Keratinocyte (primary cell): ENCODE measurements at regions not wholly inside any gene's neighbourhood (a gene's known extent, or its start where the extent isn't known, plus 50 kb on each side); places are given as distances from the start of the nearest gene placed in this dataset.
A peak's percentile ranks its signal among the peaks of the same experiment; 100 is the strongest.

ENCODE experiments used
- DNase-seq: peaks from one replicate; pipeline ENCODE4 v3.0.0-alpha.2; 2011; ENCODE audit warnings: low read depth, missing footprints, low spot score
- FAIRE-seq: peaks from 2 replicates; lab custom pipeline; 2011; peaks lifted over from hg19 to GRCh38; lab: Jason Lieb, UNC
- H2AFZ ChIP-seq: 2 replicates; pipeline ENCODE4 v1.6.0; 2012; ENCODE audit warnings: low read length, control low read depth, inconsistent platforms; ENCODE audit not compliant: control insufficient read depth
- H3K27ac ChIP-seq: 2 replicates; pipeline ENCODE4 v1.5.1; 2011; ENCODE audit warnings: low read length; ENCODE audit not compliant: control insufficient read depth, insufficient read depth
- H3K27me3 ChIP-seq: 3 replicates; pipeline ENCODE4 v1.6.0; 2011; ENCODE audit warnings: low read length; ENCODE audit not compliant: control insufficient read depth, insufficient read depth; ENCODE audit errors: extremely low read depth
- H3K36me3 ChIP-seq, 2 experiments: 2 replicates in 1 of 2; 3 replicates in 1 of 2; pipeline ENCODE4 v1.5.1; 2011; ENCODE audit warnings: low read length in 2 of 2, mild to moderate bottlenecking in 1 of 2; ENCODE audit not compliant: control insufficient read depth in 2 of 2, insufficient read depth in 2 of 2; ENCODE audit errors: extremely low read depth in 1 of 2
- H3K4me1 ChIP-seq: 3 replicates; pipeline ENCODE4 v1.5.1; 2011; ENCODE audit warnings: low read length; ENCODE audit not compliant: control insufficient read depth, insufficient read depth; ENCODE audit errors: extremely low read depth
- H3K4me2 ChIP-seq: 3 replicates; pipeline ENCODE4 v1.6.0; 2011; ENCODE audit warnings: low read depth, low read length; ENCODE audit not compliant: control insufficient read depth, insufficient read depth; ENCODE audit errors: extremely low read depth
- H3K4me3 ChIP-seq, 3 experiments: fragments of 200-600 bp in 1 of 3; sonication (generic) in 1 of 3; 2 replicates in 2 of 3; 3 replicates in 1 of 3; pipeline ENCODE4 v1.5.1; 2011 to 2016; ENCODE audit warnings: low read length in 3 of 3, mild to moderate bottlenecking in 3 of 3, control low read depth in 2 of 3, inconsistent platforms in 1 of 3, low read depth in 1 of 3, mixed read lengths in 1 of 3, mixed run types in 1 of 3, moderate library complexity in 1 of 3; ENCODE audit not compliant: control insufficient read depth in 2 of 3, insufficient read depth in 2 of 3; ENCODE audit errors: extremely low read depth in 1 of 3
- H3K79me2 ChIP-seq: 2 replicates; pipeline ENCODE4 v1.6.0; 2012; ENCODE audit warnings: low read length; ENCODE audit not compliant: control insufficient read depth, insufficient read depth
- H3K9ac ChIP-seq: 3 replicates; pipeline ENCODE4 v1.6.0; 2011; ENCODE audit warnings: low read length; ENCODE audit not compliant: control insufficient read depth, insufficient read depth; ENCODE audit errors: extremely low read depth
- H3K9me1 ChIP-seq: 3 replicates; pipeline ENCODE4 v1.6.0; 2011; ENCODE audit warnings: low read length; ENCODE audit not compliant: control insufficient read depth, insufficient read depth; ENCODE audit errors: extremely low read depth
- H3K9me3 ChIP-seq: 2 replicates; pipeline ENCODE4 v1.5.1; 2012; ENCODE audit warnings: low read depth, low read length; ENCODE audit not compliant: control insufficient read depth
- H4K20me1 ChIP-seq: 3 replicates; pipeline ENCODE4 v1.6.0; 2011; ENCODE audit warnings: low read length; ENCODE audit not compliant: control insufficient read depth, insufficient read depth; ENCODE audit errors: extremely low read depth
- EZH2 ChIP-seq: IDR thresholded peaks from one replicate; pipeline ENCODE4 v1.6.1; 2012; ENCODE audit warnings: inconsistent platforms, mild to moderate bottlenecking, low read length, moderate library complexity
- dilution Hi-C: fragments of 300-500 bp; cut with MboI; formaldehyde crosslinking; loops from one replicate; pipeline ENCODE4 v1.7.0; 2020; ENCODE audit warnings: low sequenced_read_pairs; ENCODE audit not compliant: extremely low pct_ligation_motif_present
- TF ChIP-seq, protein P1 (sequence below), 3 experiments: IDR thresholded peaks in 1 of 3; conservative IDR thresholded peaks in 1 of 3; optimal IDR thresholded peaks in 1 of 3; 2 replicates in 2 of 3; 3 replicates in 1 of 3; pipeline versions ENCODE3 to v1.5.1; 2011; ENCODE audit warnings: low read length in 3 of 3, mild to moderate bottlenecking in 3 of 3, moderate library complexity in 2 of 3, control low read depth in 1 of 3, inconsistent platforms in 1 of 3; ENCODE audit not compliant: insufficient read depth in 2 of 3; ENCODE audit errors: extremely low read depth in 1 of 3

- H3K4me2 ChIP-seq = no peak overlapping the region
- H3K4me3 ChIP-seq = no peak overlapping the region
- no peaks in the 10 kb centered on the region for H3K79me2 ChIP-seq
- no peak overlapping the region for H3K27ac ChIP-seq
- dilution Hi-C loops = no loop called here
- DNase-seq (no peak), FAIRE-seq (peak; percentile 5)
- no peaks in the 10 kb centered on the region for H3K9me3 ChIP-seq
- H3K4me1 ChIP-seq = peaks cover 6% of the 10 kb centered on the region
- H3K36me3 ChIP-seq = no peaks in the 10 kb centered on the region
- no peaks in the 10 kb centered on the region for H3K27me3 ChIP-seq
- TF ChIP-seq EZH2 = no peak
- TF ChIP-seq, protein P1, sequence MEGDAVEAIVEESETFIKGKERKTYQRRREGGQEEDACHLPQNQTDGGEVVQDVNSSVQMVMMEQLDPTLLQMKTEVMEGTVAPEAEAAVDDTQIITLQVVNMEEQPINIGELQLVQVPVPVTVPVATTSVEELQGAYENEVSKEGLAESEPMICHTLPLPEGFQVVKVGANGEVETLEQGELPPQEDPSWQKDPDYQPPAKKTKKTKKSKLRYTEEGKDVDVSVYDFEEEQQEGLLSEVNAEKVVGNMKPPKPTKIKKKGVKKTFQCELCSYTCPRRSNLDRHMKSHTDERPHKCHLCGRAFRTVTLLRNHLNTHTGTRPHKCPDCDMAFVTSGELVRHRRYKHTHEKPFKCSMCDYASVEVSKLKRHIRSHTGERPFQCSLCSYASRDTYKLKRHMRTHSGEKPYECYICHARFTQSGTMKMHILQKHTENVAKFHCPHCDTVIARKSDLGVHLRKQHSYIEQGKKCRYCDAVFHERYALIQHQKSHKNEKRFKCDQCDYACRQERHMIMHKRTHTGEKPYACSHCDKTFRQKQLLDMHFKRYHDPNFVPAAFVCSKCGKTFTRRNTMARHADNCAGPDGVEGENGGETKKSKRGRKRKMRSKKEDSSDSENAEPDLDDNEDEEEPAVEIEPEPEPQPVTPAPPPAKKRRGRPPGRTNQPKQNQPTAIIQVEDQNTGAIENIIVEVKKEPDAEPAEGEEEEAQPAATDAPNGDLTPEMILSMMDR (optimal IDR thresholded peaks at IDR 0.05 in 1 of 3, IDR thresholded peaks at IDR 0.05 in 1 of 3, conservative IDR thresholded peaks at IDR 0.05 in 1 of 3; ENCODE audit: extremely low read depth in 1 of 3, insufficient read depth in 2 of 3, low read length in 3 of 3) = no peak
- H3K9me1 ChIP-seq = no peaks in the 10 kb centered on the region
- H2AFZ ChIP-seq = no peak overlapping the region
- no peaks in the 10 kb centered on the region for H4K20me1 ChIP-seq
- H3K9ac ChIP-seq = no peak overlapping the region
Observed at GRCh38 chr20:10939331-10939941, 265.6 kb upstream of the JAG1 start.

DNA sequence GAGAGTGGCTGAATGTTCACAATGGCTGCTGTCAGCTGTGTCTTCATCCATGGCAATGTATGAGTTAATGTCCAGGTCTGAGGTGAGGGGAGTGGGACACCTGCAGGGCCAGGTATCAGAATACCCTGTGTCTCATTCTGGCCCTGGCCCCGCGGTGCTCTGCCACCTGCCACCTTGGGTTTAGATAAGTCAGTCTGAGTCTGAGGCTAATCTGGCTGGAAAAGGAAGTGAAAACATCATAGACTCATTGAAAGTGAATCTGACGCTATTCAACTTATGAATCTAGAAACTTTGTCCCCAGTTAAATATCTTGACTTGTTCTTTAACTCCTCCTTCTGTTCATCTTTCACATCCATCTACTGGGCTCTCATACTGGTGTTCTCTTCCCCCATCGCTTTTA is 267.1 kb upstream of the JAG1 start:
- TF ChIP-seq EZH2 = no peak
- TF ChIP-seq, protein P1 (optimal IDR thresholded peaks at IDR 0.05 in 1 of 3, IDR thresholded peaks at IDR 0.05 in 1 of 3, conservative IDR thresholded peaks at IDR 0.05 in 1 of 3; ENCODE audit: extremely low read depth in 1 of 3, insufficient read depth in 2 of 3, low read length in 3 of 3) = no peak
- no peak overlapping the region for H3K4me2 ChIP-seq
- FAIRE-seq (no peak), DNase-seq (no peak)
- dilution Hi-C loops = no loop called here
- no peak overlapping the region for H3K4me3 ChIP-seq
- no peak overlapping the region for H3K9ac ChIP-seq
- no peak overlapping the region for H3K27ac ChIP-seq
- H3K79me2 ChIP-seq = no peaks in the 10 kb centered on the region
- no peaks in the 10 kb centered on the region for H3K9me1 ChIP-seq
- no peaks in the 10 kb centered on the region for H3K9me3 ChIP-seq
- H3K4me1 ChIP-seq = peaks cover 6% of the 10 kb centered on the region
- no peaks in the 10 kb centered on the region for H3K27me3 ChIP-seq
- H3K36me3 ChIP-seq = no peaks in the 10 kb centered on the region
- no peaks in the 10 kb centered on the region for H4K20me1 ChIP-seq
- no peak overlapping the region for H2AFZ ChIP-seq
